Neural cell (in vitro differentiated cells): ENCODE measurements at regions not wholly inside any gene's neighbourhood (a gene's known extent, or its start where the extent isn't known, plus 50 kb on each side); places are given as distances from the start of the nearest gene placed in this dataset.

Experiments used
- CTCF ChIP-seq: fragments of 450-650 bp; IDR thresholded peaks from 2 replicates; pipeline ENCODE4 v1.5.1; 2014; ENCODE audit warnings: antibody characterized with exemption, mild to moderate bottlenecking, moderate library complexity; ENCODE audit not compliant: poor library complexity, severe bottlenecking
- EP300 ChIP-seq: fragments of 450-650 bp; conservative IDR thresholded peaks from 2 replicates; pipeline ENCODE4 v1.6.1; 2014; ENCODE audit warnings: antibody characterized with exemption, mild to moderate bottlenecking, moderate library complexity; ENCODE audit not compliant: poor library complexity, severe bottlenecking
- POLR2AphosphoS5 ChIP-seq: IDR thresholded peaks from 2 replicates; pipeline ENCODE4 v1.6.1; 2012
- REST ChIP-seq: IDR thresholded peaks from 2 replicates; pipeline ENCODE4 v1.6.1; 2012; ENCODE audit warnings: borderline replicate concordance
- SMC3 ChIP-seq: fragments of 450-650 bp; conservative IDR thresholded peaks from 2 replicates; pipeline ENCODE4 v1.6.1; 2014; ENCODE audit warnings: antibody characterized with exemption, mild to moderate bottlenecking, moderate library complexity; ENCODE audit not compliant: poor library complexity

- TF ChIP-seq SMC3 (no peak), EP300 (no peak), CTCF (no peak), REST (no peak), POLR2AphosphoS5 (no peak)
These were observed 207.8 kb downstream of the FOXO1 start for GRCh38 chr13:40458720-40458990.
